ENCODE measurements at regions not wholly inside any gene's neighbourhood (a gene's known extent, or its start where the extent isn't known, plus 50 kb on each side); places are given as distances from the start of the nearest gene placed in this dataset.

- TF ChIP-seq CTCF (IDR thresholded peaks at IDR 0.05) (no peak), EZH2 (IDR thresholded peaks at IDR 0.05; ENCODE audit: borderline replicate concordance, insufficient read depth, low read depth, low read length, poor library complexity, severe bottlenecking) (no peak)
Measured at GRCh38 chr10:63071145-63071544, 62.0 kb upstream of the NRBF2 start.

Measured in B cell (primary cell).